GM19193 (cell line): ENCODE measurements at regions not wholly inside any gene's neighbourhood (a gene's known extent, or its start where the extent isn't known, plus 50 kb on each side); places are given as distances from the start of the nearest gene placed in this dataset.

Experiments used
- POLR2A ChIP-seq: IDR thresholded peaks from 4 replicates; pipeline ENCODE4 v1.6.1; 2011; ENCODE audit not compliant: insufficient read depth, insufficient read length; ENCODE audit errors: extremely low read depth

- no peak for TF ChIP-seq POLR2A
Observed at GRCh38 chr1:187185389-187185788, 356.6 kb downstream of the PLA2G4A start.

GRCh38 chr1:187197685-187198084, 368.9 kb downstream of the PLA2G4A start:
- TF ChIP-seq POLR2A = no peak

- TF ChIP-seq POLR2A = no peak
Observed at GRCh38 chr1:187203257-187203656, 374.5 kb downstream of the PLA2G4A start.

- TF ChIP-seq POLR2A = no peak
Observed at GRCh38 chr1:187212377-187212776, 383.6 kb downstream of the PLA2G4A start.

GRCh38 chr1:187226396-187226795, 397.6 kb downstream of the PLA2G4A start:
- no peak for TF ChIP-seq POLR2A

- no peak for TF ChIP-seq POLR2A
Observed at GRCh38 chr1:187228790-187229189, 400.0 kb downstream of the PLA2G4A start.

GRCh38 chr1:187229496-187229895, 400.7 kb downstream of the PLA2G4A start:
- TF ChIP-seq POLR2A = no peak

GRCh38 chr1:187234706-187235105, 406.0 kb downstream of the PLA2G4A start:
- TF ChIP-seq POLR2A = no peak

GRCh38 chr1:187236199-187236598, 407.4 kb downstream of the PLA2G4A start:
- no peak for TF ChIP-seq POLR2A

- no peak for TF ChIP-seq POLR2A
Observed at GRCh38 chr1:187236676-187237075, 407.9 kb downstream of the PLA2G4A start.

- TF ChIP-seq POLR2A = no peak
Observed at GRCh38 chr1:187237542-187237941, 408.8 kb downstream of the PLA2G4A start.

- TF ChIP-seq POLR2A = no peak
Observed at GRCh38 chr1:187241971-187242370, 413.2 kb downstream of the PLA2G4A start.

- no peak for TF ChIP-seq POLR2A
Observed at GRCh38 chr1:187244623-187245022, 415.9 kb downstream of the PLA2G4A start.

GRCh38 chr1:187245201-187245600, 416.5 kb downstream of the PLA2G4A start:
- TF ChIP-seq POLR2A = no peak

- TF ChIP-seq POLR2A = no peak
Observed at GRCh38 chr1:187249196-187249595, 420.4 kb downstream of the PLA2G4A start.

GRCh38 chr1:187252923-187253322, 424.2 kb downstream of the PLA2G4A start:
- TF ChIP-seq POLR2A = no peak

GRCh38 chr1:187257476-187257875, 428.7 kb downstream of the PLA2G4A start:
- TF ChIP-seq POLR2A = no peak
